Heart left ventricle (tissue), 13 donors: ENCODE measurements at regions not wholly inside any gene's neighbourhood (a gene's known extent, or its start where the extent isn't known, plus 50 kb on each side); places are given as distances from the start of the nearest gene placed in this dataset.

ENCODE experiments used
- CTCF ChIP-seq, 12 donors: fragments of 200-600 bp; sonication (generic) in 4 of 12; IDR thresholded peaks; one replicate each; pipeline versions ENCODE4 v1.5.0 to v1.8.0; 2018 to 2022; ENCODE audit warnings: antibody characterized with exemption in 12 of 12, mild to moderate bottlenecking in 5 of 12
- POLR2A ChIP-seq, 2 donors: fragments of 450-650 bp; IDR thresholded peaks; one replicate each; pipeline ENCODE4 v1.6.1; 2017; ENCODE audit warnings: antibody characterized with exemption in 2 of 2, mild to moderate bottlenecking in 2 of 2, moderate library complexity in 2 of 2
- donor health status: ischemic (EF 13 %, LVEDD 7.1; RV severe dilation, severe dysfunction).
- donor health status: DM: no; HTN: yes; CAD: no.
- donor health status: DM: no; HTN: no; CAD: no.
- donor health status: ischemic (EF 25% LVEDD 6.9; RV normal size, moderate dysfunction).
- donor health status: ischemic (EF 25% LVEDD 5.7; RV mildly dilated, moderate dysfunction).
- donor health status: ischemic (EF 35%, LVEDD 5.7; RV mildly dilated, moderate dysfunction).
- donor health status: nonischemic (EF 11% LVEDD 7.7; RV severe dilation, severe dysfunction).
- donor health status: DM: yes; HTN: yes; CAD: no.
- donor health status: PGD.
- donor health status: ischemic (EF 29% LVEDD 5.4; RV normal size, mild dysfunction).
- donor health status: nonischemic (EF 23%, LVEDD 6.1; RV moderate dilation, normal function).

GRCh38 chr3:55380561-55380960 is 106.5 kb downstream of the WNT5A start:
- TF ChIP-seq POLR2A (IDR thresholded peaks at IDR 0.05): no peak
- no peak for TF ChIP-seq CTCF (IDR thresholded peaks at IDR 0.05)
